Breast epithelium (tissue), 3 donors: ENCODE measurements at regions not wholly inside any gene's neighbourhood (a gene's known extent, or its start where the extent isn't known, plus 50 kb on each side); places are given as distances from the start of the nearest gene placed in this dataset.

Experiments used
- POLR2A ChIP-seq: fragments of 450-650 bp; IDR thresholded peaks from one replicate; pipeline ENCODE4 v1.6.1; 2016; ENCODE audit warnings: antibody characterized with exemption, mild to moderate bottlenecking, moderate library complexity
- TF ChIP-seq, protein P1 (sequence below), 3 donors: fragments of 450-650 bp; IDR thresholded peaks; one replicate each; pipeline ENCODE4 v1.5.1; 2016 to 2017; ENCODE audit warnings: antibody characterized with exemption in 3 of 3, mild to moderate bottlenecking in 3 of 3, moderate library complexity in 3 of 3

DNA sequence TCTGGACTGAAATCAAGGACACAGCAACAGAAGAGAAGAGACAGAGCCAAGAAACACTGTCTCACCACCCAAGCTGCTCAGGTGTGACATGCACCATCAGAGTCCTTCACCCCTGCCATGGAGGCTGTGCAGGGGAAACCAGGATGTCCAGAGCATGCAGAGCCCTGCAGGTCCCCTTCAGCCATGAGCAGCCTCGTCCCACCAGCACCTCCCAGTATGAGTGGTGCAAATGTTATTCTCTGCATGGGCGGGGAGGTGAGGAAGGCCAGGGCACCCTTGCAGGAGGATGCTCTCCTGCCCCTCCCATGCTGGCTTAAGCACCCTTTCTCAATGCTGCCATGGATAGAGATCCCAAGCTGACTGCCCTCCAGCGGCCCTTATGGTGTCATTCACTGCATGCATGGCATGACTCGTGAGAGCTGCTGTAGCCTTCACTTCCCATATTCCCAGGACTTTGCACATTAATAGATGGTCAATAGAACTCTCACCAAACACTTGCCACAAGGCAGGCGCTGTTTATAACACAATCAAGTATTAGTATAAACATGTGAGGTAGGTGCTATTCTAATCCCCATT lies 171.0 kb downstream of the ANAPC1 start:
- no peak for TF ChIP-seq POLR2A
- TF ChIP-seq, protein P1, sequence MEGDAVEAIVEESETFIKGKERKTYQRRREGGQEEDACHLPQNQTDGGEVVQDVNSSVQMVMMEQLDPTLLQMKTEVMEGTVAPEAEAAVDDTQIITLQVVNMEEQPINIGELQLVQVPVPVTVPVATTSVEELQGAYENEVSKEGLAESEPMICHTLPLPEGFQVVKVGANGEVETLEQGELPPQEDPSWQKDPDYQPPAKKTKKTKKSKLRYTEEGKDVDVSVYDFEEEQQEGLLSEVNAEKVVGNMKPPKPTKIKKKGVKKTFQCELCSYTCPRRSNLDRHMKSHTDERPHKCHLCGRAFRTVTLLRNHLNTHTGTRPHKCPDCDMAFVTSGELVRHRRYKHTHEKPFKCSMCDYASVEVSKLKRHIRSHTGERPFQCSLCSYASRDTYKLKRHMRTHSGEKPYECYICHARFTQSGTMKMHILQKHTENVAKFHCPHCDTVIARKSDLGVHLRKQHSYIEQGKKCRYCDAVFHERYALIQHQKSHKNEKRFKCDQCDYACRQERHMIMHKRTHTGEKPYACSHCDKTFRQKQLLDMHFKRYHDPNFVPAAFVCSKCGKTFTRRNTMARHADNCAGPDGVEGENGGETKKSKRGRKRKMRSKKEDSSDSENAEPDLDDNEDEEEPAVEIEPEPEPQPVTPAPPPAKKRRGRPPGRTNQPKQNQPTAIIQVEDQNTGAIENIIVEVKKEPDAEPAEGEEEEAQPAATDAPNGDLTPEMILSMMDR (IDR thresholded peaks at IDR 0.05) = no peak
